Activated T-cell treated with anti-CD3 and anti-CD28 coated beads, Interleukin-2, amount 50 U/mL, for 4 hours (primary cell): ENCODE measurements at regions not wholly inside any gene's neighbourhood (a gene's known extent, or its start where the extent isn't known, plus 50 kb on each side); places are given as distances from the start of the nearest gene placed in this dataset.
"Not testable (repeated sequence)": the region's sequence is repeated elsewhere in the genome, so short reads cannot be mapped to it uniquely, and the experiment has no call there.

ENCODE experiments used
- ATAC-seq, 2 donors: fragments of 200-7000 bp; cut with Tn5 transposase; one replicate each; pipeline ENCODE4 v1.10.0; 2021
- DNase-seq: peaks from one replicate; pipeline ENCODE4 v3.0.0-alpha.2; 2020
- H3K27me3 Mint-ChIP-seq: one replicate; pipeline ENCODE4 v1.8.0; 2021; ENCODE audit warnings: low read depth, mixed read lengths
- H3K36me3 Mint-ChIP-seq: one replicate; pipeline ENCODE4 v1.8.0; 2022; ENCODE audit warnings: mixed read lengths; ENCODE audit not compliant: insufficient read depth
- H3K4me1 Mint-ChIP-seq: one replicate; pipeline ENCODE4 v1.8.0; 2021; ENCODE audit warnings: low read depth, mixed read lengths
- H3K4me3 Mint-ChIP-seq: one replicate; pipeline ENCODE4 v1.8.0; 2021; ENCODE audit warnings: mild to moderate bottlenecking, moderate library complexity, mixed read lengths
- H3K9me3 Mint-ChIP-seq: one replicate; pipeline ENCODE4 v1.8.0; 2021; ENCODE audit warnings: mixed read lengths

DNA sequence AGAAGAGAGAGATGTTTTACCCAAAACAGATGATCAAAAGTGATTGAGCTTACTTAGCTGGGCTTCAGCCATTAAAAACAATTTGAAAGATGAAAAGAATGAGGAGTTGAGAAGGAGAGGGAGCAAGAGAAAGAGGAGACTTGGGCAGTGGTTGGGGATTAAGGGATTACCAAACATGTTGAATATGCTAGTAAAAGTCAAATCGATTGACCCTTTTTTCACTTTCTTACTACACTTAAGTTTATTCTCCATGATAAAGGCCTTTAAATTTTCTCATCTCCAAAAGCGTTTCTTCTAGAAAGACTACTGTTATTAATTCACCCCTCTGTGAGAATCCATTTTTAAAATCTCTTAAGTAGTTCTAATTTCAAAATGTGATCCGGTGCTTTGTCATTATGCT lies 1254.0 kb upstream of the PHF14 start:
- H3K27me3 Mint-ChIP-seq, result no peaks in the 10 kb centered on the region
- H3K9me3 Mint-ChIP-seq, result peaks cover 9% of the 10 kb centered on the region
- DNase-seq (no peak), ATAC-seq (no peak)
- H3K4me3 Mint-ChIP-seq, result no peak overlapping the region
- no peaks in the 10 kb centered on the region for H3K4me1 Mint-ChIP-seq
- no peaks in the 10 kb centered on the region for H3K36me3 Mint-ChIP-seq

DNA sequence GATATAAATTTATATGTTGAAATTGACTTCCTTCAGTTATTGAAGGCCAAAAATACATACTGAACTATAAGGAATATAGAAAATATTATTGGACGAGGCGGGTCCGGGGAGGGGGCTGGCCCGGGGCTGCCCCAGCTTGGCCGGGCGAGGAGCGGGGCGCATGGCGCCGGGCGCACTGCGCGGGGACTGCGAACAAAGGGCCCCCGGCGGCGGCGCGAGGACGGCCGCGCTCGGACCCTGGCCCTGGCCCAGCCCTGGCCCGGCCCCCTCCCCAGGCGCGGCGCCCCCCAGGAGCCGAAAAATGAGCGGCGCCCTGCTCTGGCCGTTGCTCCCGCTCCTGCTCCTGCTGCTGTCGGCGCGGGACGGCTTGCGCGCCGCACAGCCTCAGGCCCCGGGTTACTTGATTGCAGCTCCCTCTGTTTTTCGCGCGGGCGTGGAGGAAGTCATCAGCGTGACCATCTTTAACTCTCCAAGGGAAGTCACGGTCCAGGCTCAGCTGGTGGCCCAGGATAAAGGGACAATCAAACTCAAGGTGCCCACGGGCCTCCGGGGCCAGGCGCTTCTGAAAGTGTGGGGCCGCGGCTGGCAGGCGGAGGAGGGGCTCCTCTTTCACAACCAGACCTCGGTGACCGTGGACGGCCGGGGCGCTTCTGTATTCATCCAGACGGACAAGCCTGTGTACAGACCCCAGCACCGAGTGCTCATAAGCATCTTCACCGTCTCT lies 1247.6 kb upstream of the PHF14 start:
- not testable (repeated sequence) for H3K36me3 Mint-ChIP-seq, ATAC-seq, H3K9me3 Mint-ChIP-seq, H3K4me1 Mint-ChIP-seq, DNase-seq, H3K27me3 Mint-ChIP-seq, H3K4me3 Mint-ChIP-seq

DNA sequence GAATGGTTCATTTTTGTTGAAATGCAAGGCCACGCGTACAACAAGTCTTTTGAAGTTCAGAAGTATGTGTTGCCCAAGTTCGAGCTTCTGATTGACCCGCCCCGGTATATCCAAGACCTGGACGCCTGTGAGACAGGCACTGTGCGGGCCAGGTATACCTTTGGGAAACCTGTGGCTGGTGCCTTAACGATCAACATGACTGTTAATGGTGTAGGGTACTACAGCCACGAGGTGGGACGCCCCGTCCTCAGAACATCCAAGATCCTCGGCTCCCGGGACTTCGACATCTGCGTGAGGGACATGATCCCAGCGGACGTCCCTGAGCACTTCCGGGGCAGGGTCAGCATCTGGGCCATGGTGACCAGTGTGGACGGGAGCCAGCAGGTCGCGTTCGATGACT lies 1246.9 kb upstream of the PHF14 start:
- not testable (repeated sequence) for H3K27me3 Mint-ChIP-seq

DNA sequence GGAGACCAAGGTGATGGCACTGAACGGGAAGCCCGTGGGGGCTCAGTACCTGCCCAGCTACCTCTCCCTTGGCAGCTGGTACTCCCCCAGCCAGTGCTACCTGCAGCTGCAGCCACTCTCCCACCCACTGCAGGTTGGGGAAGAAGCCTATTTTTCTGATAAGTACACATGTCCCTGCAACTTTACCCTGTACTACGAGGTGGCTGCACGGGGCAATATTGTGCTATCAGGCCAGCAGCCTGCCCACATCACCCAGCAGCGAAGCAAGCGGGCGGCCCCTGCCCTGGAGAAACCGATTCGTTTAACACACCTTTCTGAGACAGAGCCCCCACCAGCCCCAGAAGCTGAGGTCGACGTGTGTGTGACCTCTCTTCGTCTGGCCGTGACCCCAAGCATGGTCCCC lies 1246.2 kb upstream of the PHF14 start:
- H3K9me3 Mint-ChIP-seq, ATAC-seq, H3K27me3 Mint-ChIP-seq, H3K4me1 Mint-ChIP-seq, H3K36me3 Mint-ChIP-seq, DNase-seq, H3K4me3 Mint-ChIP-seq: not testable (repeated sequence)

More for the DNA sequence above, 1246.9 kb upstream of the PHF14 start:
- not testable (repeated sequence) for H3K4me3 Mint-ChIP-seq, H3K36me3 Mint-ChIP-seq, H3K4me1 Mint-ChIP-seq, H3K9me3 Mint-ChIP-seq, ATAC-seq, DNase-seq

DNA sequence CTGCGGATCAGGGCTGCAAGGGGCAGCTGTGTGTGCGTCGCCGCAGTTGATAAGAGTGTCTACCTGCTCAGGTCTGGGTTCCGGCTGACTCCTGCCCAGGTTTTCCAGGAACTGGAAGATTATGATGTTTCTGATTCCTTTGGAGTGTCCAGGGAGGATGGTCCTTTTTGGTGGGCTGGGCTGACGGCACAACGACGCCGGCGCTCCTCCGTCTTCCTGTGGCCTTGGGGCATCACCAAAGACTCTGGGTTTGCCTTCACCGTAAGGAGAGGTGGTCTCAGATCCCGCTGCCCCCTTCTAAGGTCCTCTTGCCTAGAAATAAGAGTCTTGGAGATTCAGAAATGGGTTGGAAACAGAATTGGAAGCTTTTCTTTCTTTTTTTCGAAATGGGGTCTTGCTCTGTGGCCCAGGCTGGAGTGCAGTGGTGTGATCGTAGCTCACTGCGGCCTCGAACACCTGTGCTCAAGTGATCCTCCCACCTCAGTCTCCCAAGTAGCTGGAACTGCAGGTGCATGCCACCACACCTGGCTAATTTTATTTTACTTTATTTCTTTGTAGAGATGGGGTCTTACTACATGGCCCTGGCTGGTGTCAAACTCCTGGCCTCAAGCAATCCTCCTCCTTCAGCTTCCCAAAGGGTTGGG lies 1245.5 kb upstream of the PHF14 start:
- DNase-seq, result not testable (repeated sequence)

DNA sequence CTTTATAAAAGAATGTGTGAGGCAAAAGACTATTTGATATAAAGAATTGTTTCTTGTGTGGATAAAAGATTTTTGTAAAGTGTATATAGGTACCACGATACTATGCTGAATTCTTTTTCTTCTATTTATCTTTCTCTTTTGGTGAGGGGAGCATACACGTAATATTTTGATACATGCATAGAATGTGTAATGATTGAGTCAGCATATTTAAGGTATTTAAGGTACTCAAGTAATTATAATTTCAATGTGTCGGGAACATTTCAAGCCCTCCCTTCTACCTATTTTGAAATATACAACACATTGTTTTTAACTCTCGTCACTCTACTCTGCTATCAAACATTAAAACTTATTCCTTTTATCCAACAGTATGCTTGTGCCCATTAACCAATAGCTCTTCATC lies 1221.6 kb upstream of the PHF14 start:
- H3K4me1 Mint-ChIP-seq, result no peaks in the 10 kb centered on the region
- ATAC-seq (no peak), DNase-seq (no peak)
- no peak overlapping the region for H3K4me3 Mint-ChIP-seq
- H3K9me3 Mint-ChIP-seq, result peaks cover 25% of the 10 kb centered on the region
- H3K27me3 Mint-ChIP-seq, result no peaks in the 10 kb centered on the region
- H3K36me3 Mint-ChIP-seq, result no peaks in the 10 kb centered on the region

More for the DNA sequence above, 1245.5 kb upstream of the PHF14 start:
- H3K4me3 Mint-ChIP-seq, ATAC-seq, H3K4me1 Mint-ChIP-seq, H3K36me3 Mint-ChIP-seq, H3K27me3 Mint-ChIP-seq, H3K9me3 Mint-ChIP-seq: not testable (repeated sequence)

DNA sequence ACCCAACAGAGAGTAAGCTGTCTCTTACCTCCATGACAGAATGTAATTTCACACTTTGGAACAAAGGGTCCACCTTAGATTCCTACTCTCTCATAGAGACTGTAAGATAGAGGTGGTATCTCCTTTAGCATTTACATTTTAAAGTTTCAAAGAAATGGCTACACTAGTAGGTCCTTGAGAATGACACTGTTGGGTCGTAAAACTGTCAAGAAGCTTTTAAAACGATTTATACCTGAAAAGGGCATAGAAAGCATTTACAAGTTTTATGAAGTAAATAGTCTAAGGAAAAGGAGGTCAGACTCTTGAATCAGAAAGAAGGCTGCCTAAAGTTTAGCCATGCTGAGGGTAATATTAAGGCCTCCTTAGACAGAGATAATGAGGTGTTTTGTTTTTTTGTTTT lies 1212.4 kb upstream of the PHF14 start:
- Mint-ChIP-seq H3K36me3 (no peaks in the 10 kb centered on the region), H3K4me3 (no peak overlapping the region), H3K4me1 (no peaks in the 10 kb centered on the region), H3K27me3 (no peaks in the 10 kb centered on the region), H3K9me3 (peaks cover 6% of the 10 kb centered on the region)
- ATAC-seq (no peak), DNase-seq (no peak)

DNA sequence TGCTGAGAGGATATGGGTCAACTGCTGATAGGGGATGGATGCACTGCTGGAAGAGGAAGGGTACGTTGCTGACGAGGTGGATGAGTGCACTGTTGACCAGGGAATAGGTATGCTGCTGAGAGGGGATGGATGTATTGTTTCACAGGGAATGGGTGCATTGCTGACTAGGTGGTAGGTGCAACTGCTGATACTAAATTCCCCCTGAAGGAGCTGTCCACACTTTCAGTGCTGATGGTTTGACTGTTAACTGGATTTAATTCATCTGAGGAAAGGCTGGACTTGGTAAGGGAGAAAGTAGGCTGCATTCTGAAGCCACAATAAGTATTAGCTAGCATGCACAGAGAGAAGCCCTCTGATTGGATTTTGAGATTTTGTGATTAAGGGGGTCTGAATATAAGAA lies 1196.8 kb upstream of the PHF14 start:
- H3K27me3 Mint-ChIP-seq, result no peaks in the 10 kb centered on the region
- H3K4me3 Mint-ChIP-seq, result no peak overlapping the region
- no peak for ATAC-seq
- peaks cover 22% of the 10 kb centered on the region for H3K9me3 Mint-ChIP-seq
- no peaks in the 10 kb centered on the region for H3K36me3 Mint-ChIP-seq
- no peaks in the 10 kb centered on the region for H3K4me1 Mint-ChIP-seq
- DNase-seq, result no peak

DNA sequence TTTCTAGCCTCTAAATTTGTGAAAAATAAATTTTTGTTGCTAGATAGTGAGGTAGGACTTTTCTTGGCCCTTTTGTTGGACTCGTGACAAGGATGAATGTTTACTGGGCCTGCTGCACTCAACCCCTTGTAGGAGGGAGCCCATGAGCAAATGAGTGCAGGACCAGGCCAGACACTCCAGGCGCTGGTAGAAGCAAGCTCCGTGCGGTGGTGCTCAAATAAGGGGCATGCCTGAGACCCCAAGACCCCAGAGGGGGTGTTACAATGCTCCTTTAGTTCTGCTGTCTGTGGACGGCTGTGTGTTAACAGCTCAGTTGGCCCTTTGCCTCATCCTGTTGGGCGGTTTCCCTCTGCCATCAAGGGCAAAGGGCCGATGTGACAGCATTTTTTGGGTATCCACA lies 1195.3 kb upstream of the PHF14 start:
- Mint-ChIP-seq H3K36me3 (no peaks in the 10 kb centered on the region), H3K4me1 (no peaks in the 10 kb centered on the region), H3K4me3 (no peak overlapping the region), H3K9me3 (peaks cover 19% of the 10 kb centered on the region), H3K27me3 (no peaks in the 10 kb centered on the region)
- ATAC-seq, result no peak
- no peak for DNase-seq

DNA sequence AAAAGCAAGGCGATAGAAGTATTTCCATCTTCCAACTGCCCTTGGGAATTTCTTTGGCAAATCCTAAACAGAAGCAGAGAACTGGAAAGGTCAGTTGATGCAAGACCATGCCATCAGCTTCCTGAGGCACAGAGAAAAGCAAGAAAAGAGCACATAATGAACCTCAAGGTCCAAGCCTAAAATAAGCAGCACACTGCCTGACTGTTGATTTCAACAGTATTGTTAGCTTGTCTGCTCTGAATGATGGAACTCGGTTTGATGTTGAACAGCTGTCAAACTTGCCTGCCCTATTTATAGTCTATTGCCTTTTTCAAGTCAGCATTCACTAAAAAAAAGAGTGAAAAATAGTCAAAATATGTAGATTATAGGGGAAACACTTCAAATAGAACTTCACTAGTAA lies 1192.0 kb upstream of the PHF14 start:
- Mint-ChIP-seq H3K36me3 (no peaks in the 10 kb centered on the region), H3K4me1 (no peaks in the 10 kb centered on the region), H3K4me3 (no peak overlapping the region), H3K9me3 (peaks cover 17% of the 10 kb centered on the region), H3K27me3 (no peaks in the 10 kb centered on the region)
- no peak for ATAC-seq
- DNase-seq, result no peak

DNA sequence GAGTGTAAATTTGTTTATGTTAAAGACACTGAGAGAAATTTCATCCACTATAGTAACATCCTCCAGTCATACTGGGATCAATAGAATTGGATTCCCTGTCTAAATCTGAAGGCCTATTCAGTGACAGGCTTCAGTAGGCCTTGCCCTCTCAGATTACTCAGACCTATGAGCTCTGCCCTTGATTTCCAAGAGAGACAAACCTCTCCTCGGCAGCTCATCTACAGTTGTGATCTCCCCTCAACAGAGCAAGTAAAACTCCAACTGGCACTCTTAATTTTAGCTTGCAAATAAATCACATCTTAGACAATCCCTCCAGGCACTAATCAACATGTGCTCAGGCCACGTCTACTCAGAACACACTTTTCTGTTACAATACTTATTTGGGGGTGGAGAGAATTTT lies 1191.4 kb upstream of the PHF14 start:
- Mint-ChIP-seq H3K36me3 (no peaks in the 10 kb centered on the region), H3K27me3 (no peaks in the 10 kb centered on the region), H3K4me3 (no peak overlapping the region), H3K4me1 (no peaks in the 10 kb centered on the region), H3K9me3 (peaks cover 17% of the 10 kb centered on the region)
- no peak for DNase-seq
- no peak for ATAC-seq

DNA sequence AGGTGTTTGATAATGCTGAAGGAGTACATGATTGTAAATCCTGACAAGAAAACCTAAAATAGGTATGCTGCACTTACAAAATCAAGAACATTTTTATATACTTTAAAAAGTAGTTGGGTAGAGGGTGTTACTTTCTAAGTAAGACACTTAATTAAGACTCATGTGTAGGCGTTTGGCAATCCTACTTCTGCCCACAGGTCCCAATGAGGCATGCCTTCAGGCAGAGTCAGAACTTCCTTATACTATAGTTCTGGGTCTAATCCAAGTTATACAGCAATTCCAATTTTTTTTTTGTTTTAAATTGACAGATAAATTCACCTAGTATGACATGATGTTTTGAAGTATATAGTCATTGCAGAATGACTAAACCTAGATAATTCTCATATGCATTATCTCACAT lies 1188.5 kb upstream of the PHF14 start:
- Mint-ChIP-seq H3K4me1 (no peaks in the 10 kb centered on the region), H3K4me3 (no peak overlapping the region), H3K36me3 (no peaks in the 10 kb centered on the region), H3K9me3 (peaks cover 21% of the 10 kb centered on the region), H3K27me3 (no peaks in the 10 kb centered on the region)
- ATAC-seq (no peak), DNase-seq (no peak)

DNA sequence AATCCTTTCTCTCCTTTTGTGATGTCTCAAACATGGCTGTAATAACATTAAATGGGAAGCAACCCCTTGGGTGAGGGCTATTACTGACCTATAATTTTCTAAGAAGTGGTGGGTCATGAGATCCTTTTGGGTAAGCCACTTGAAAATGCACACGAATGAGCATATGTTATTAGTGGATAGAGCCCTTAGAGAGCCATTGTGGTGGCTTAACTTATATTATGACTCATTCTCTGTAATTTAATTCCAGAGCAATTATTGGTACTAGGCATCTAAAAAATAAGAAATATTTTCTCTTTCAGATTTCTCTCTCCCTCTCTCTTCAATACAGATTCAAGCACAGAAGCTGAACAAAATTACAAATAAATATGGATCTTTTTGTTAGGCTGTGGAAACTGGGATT lies 1177.4 kb upstream of the PHF14 start:
- H3K27me3 Mint-ChIP-seq, result no peaks in the 10 kb centered on the region
- no peak for DNase-seq
- H3K4me3 Mint-ChIP-seq, result no peak overlapping the region
- ATAC-seq, result no peak
- H3K36me3 Mint-ChIP-seq, result no peaks in the 10 kb centered on the region
- peaks cover 12% of the 10 kb centered on the region for H3K9me3 Mint-ChIP-seq
- no peaks in the 10 kb centered on the region for H3K4me1 Mint-ChIP-seq

DNA sequence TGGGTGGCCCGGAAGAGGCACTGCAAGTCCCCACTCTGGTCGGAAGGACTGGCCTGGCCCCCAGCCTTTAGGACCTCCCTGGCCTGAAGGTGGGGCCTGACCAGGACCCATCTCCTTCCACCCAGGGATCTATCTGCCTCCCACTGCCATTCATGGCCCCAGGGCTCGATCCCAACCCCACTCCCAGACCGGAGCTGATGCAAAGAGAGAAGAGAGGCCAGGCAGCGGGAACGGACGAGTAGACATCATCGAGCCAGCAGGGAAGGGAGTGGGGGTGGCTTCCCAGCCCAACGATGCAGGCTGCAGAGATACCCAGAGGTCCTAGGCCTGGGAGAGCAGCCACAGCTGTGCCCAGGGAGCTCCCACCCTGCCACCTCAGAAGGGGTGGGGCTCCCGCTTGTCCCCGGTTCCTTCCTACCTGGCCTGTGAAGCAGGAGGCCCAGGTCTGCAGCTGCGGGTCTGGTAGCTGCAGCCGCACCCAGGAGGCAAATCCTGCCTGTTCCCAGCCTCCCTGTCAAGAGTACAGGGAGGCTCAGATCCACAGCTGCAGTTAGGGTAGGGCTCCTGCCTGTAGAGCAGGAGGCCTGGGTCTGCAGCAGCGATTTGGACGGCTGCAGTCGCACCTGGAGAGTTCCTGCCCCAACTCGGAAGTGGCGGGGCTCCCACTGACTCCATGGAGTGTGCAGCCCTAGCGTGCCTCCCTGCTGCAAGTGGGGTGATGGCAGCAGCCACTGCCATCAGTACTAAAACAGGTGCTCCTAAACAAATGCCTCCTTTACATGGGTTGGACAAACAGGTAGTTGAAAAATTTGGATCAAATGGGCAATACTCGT lies 1151.0 kb upstream of the PHF14 start:
- Mint-ChIP-seq H3K4me1 (no peaks in the 10 kb centered on the region), H3K4me3 (no peak overlapping the region), H3K9me3 (peaks cover 22% of the 10 kb centered on the region), H3K27me3 (no peaks in the 10 kb centered on the region), H3K36me3 (no peaks in the 10 kb centered on the region)
- DNase-seq, result no peak
- peak in 1 of 2 donors; percentile 23 for ATAC-seq

DNA sequence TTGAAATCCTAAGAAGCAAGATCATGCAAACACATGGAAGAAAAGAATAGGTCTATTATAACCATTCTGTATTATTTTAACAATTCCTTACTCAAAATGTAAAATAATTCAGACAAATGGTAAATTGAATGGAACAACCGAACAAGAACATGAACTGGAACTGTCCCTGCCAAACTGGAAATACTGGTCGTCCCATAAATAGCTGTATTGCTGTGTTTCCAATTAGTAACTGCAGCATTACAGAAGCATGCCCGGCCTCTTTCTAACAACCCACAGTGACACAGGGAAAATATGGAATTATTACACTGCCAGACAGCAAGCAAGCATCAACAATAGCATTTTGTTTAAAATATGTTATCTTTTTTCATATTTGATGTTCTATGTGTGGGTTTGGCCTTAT lies 1138.5 kb upstream of the PHF14 start:
- H3K4me1 Mint-ChIP-seq, result no peaks in the 10 kb centered on the region
- ATAC-seq, result no peak
- H3K36me3 Mint-ChIP-seq, result no peaks in the 10 kb centered on the region
- no peak overlapping the region for H3K4me3 Mint-ChIP-seq
- DNase-seq, result no peak
- peaks cover under 1% of the 10 kb centered on the region for H3K9me3 Mint-ChIP-seq
- H3K27me3 Mint-ChIP-seq, result no peaks in the 10 kb centered on the region
